SH-SY5Y (cell line): ENCODE measurements at regions not wholly inside any gene's neighbourhood (a gene's known extent, or its start where the extent isn't known, plus 50 kb on each side); places are given as distances from the start of the nearest gene placed in this dataset.

Experiments
- GATA2 ChIP-seq: IDR thresholded peaks from 2 replicates; pipeline ENCODE4 v1.6.1; 2011; ENCODE audit warnings: mild to moderate bottlenecking, low read depth, low read length
- GATA3 ChIP-seq: IDR thresholded peaks from 2 replicates; pipeline ENCODE4 v1.6.1; 2011; ENCODE audit warnings: low read depth, mild to moderate bottlenecking, low read length, moderate library complexity

GRCh38 chr2:8597094-8597493 lies 84.8 kb upstream of the ID2 start:
- TF ChIP-seq GATA2 (no peak), GATA3 (no peak)
